ENCODE measurements at regions not wholly inside any gene's neighbourhood (a gene's known extent, or its start where the extent isn't known, plus 50 kb on each side); places are given as distances from the start of the nearest gene placed in this dataset.

- no peak for TF ChIP-seq EZH2 (optimal IDR thresholded peaks at IDR 0.05; ENCODE audit: low read depth, low read length)
- no peak for TF ChIP-seq CTCF (IDR thresholded peaks at IDR 0.05; ENCODE audit: low read length)
These were observed 1080.9 kb downstream of the FAT4 start for GRCh38 chr4:126395664-126396063.
